HEK293 (cell line): ENCODE measurements at regions not wholly inside any gene's neighbourhood (a gene's known extent, or its start where the extent isn't known, plus 50 kb on each side); places are given as distances from the start of the nearest gene placed in this dataset.

Source experiments
- CTCF ChIP-seq: fragments of 450-650 bp; formaldehyde crosslinking; IDR thresholded peaks from 2 replicates; pipeline ENCODE4 v1.5.1; 2016; ENCODE audit warnings: missing biosample characterization, missing genetic modification characterization
- KLF16 ChIP-seq: fragments of 450-650 bp; formaldehyde crosslinking; IDR thresholded peaks from 2 replicates; pipeline ENCODE4 v1.5.1; 2017; ENCODE audit warnings: missing biosample characterization, missing genetic modification characterization
- ZNF112 ChIP-seq: fragments of 450-650 bp; formaldehyde crosslinking; IDR thresholded peaks from 2 replicates; pipeline ENCODE4 v1.5.0; 2017; ENCODE audit warnings: missing biosample characterization, missing genetic modification characterization
- ZNF121 ChIP-seq: fragments of 450-650 bp; formaldehyde crosslinking; IDR thresholded peaks from 2 replicates; pipeline ENCODE4 v1.5.1; 2016; ENCODE audit warnings: missing biosample characterization, missing genetic modification characterization
- ZNF274 ChIP-seq, 2 experiments: fragments of 200-500 bp in 1 of 2; fragments of 450-650 bp in 1 of 2; sonication (Bioruptor generic) in 1 of 2; formaldehyde crosslinking in 1 of 2; IDR thresholded peaks; 2 replicates each; pipeline versions ENCODE4 v1.5.1 to v1.6.1; 2014 to 2016; ENCODE audit warnings: borderline replicate concordance in 1 of 2, inconsistent platforms in 1 of 2, low read length in 1 of 2, missing biosample characterization in 1 of 2, missing genetic modification characterization in 1 of 2
- ZNF280D ChIP-seq: fragments of 450-650 bp; formaldehyde crosslinking; IDR thresholded peaks from 2 replicates; pipeline ENCODE4 v1.5.1; 2016; ENCODE audit warnings: missing biosample characterization, missing genetic modification characterization
- TF ChIP-seq, protein P1 (sequence below): fragments of 450-650 bp; IDR thresholded peaks from 2 replicates; pipeline ENCODE4 v1.5.1; 2018; ENCODE audit warnings: missing biosample characterization, missing genetic modification characterization
- TF ChIP-seq, protein P2 (sequence below): fragments of 450-650 bp; formaldehyde crosslinking; IDR thresholded peaks from 2 replicates; pipeline ENCODE4 v1.5.1; 2016; ENCODE audit warnings: missing biosample characterization, missing genetic modification characterization

DNA sequence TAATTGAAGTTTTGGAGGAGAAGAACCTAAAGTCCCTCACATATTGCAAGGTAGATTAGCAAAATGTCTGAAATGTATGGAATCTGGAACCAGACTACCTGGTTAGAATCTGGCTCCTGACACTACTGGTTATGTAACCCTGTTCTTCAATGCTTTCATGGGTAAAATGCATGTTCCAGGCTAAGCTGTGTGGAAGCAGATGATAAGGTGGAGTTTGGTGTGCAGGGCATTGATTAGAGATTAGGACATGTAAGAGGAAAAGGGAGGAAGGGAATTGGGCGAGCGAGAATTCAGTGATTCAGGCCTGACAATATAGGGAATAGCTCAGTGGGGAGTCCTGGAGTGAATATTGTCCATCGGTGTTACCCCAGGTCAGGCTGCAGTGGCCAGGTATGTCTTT is 165.8 kb upstream of the SFRP2 start:
- TF ChIP-seq ZNF112 (tag by site-specific recombination) = no peak
- TF ChIP-seq, protein P1, sequence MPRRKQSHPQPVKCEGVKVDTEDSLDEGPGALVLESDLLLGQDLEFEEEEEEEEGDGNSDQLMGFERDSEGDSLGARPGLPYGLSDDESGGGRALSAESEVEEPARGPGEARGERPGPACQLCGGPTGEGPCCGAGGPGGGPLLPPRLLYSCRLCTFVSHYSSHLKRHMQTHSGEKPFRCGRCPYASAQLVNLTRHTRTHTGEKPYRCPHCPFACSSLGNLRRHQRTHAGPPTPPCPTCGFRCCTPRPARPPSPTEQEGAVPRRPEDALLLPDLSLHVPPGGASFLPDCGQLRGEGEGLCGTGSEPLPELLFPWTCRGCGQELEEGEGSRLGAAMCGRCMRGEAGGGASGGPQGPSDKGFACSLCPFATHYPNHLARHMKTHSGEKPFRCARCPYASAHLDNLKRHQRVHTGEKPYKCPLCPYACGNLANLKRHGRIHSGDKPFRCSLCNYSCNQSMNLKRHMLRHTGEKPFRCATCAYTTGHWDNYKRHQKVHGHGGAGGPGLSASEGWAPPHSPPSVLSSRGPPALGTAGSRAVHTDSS (tag by site-specific recombination) = no peak
- no peak for TF ChIP-seq ZNF280D (tag by site-specific recombination)
- TF ChIP-seq ZNF274 (IDR thresholded peaks at IDR 0.05; ENCODE audit: low read length) = no peak
- no peak for TF ChIP-seq ZNF274 (tag by site-specific recombination; IDR thresholded peaks at IDR 0.05; ENCODE audit: borderline replicate concordance)
- no peak for TF ChIP-seq CTCF (tag by site-specific recombination)
- TF ChIP-seq, protein P2, sequence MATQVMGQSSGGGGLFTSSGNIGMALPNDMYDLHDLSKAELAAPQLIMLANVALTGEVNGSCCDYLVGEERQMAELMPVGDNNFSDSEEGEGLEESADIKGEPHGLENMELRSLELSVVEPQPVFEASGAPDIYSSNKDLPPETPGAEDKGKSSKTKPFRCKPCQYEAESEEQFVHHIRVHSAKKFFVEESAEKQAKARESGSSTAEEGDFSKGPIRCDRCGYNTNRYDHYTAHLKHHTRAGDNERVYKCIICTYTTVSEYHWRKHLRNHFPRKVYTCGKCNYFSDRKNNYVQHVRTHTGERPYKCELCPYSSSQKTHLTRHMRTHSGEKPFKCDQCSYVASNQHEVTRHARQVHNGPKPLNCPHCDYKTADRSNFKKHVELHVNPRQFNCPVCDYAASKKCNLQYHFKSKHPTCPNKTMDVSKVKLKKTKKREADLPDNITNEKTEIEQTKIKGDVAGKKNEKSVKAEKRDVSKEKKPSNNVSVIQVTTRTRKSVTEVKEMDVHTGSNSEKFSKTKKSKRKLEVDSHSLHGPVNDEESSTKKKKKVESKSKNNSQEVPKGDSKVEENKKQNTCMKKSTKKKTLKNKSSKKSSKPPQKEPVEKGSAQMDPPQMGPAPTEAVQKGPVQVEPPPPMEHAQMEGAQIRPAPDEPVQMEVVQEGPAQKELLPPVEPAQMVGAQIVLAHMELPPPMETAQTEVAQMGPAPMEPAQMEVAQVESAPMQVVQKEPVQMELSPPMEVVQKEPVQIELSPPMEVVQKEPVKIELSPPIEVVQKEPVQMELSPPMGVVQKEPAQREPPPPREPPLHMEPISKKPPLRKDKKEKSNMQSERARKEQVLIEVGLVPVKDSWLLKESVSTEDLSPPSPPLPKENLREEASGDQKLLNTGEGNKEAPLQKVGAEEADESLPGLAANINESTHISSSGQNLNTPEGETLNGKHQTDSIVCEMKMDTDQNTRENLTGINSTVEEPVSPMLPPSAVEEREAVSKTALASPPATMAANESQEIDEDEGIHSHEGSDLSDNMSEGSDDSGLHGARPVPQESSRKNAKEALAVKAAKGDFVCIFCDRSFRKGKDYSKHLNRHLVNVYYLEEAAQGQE (tag by site-specific recombination) = no peak
- TF ChIP-seq KLF16 (tag by site-specific recombination) = no peak
- no peak for TF ChIP-seq ZNF121
